ENCODE measurements at regions not wholly inside any gene's neighbourhood (a gene's known extent, or its start where the extent isn't known, plus 50 kb on each side); places are given as distances from the start of the nearest gene placed in this dataset.
A peak's percentile ranks its signal among the peaks of the same experiment; 100 is the strongest.
"Not testable (repeated sequence)": the region's sequence is repeated elsewhere in the genome, so short reads cannot be mapped to it uniquely, and the experiment has no call there.

GRCh38 chr20:19921284-19921793, 95.8 kb upstream of the NAA20 start:
- H3K79me2 ChIP-seq (ENCODE audit: control insufficient read depth, insufficient read depth, low read length) = no peaks in the 10 kb centered on the region
- no peak overlapping the region for H3K4me3 ChIP-seq (replicated peaks in 1 of 4; ENCODE audit: control extremely low read depth in 1 of 4, insufficient read depth in 1 of 4, low read depth in 3 of 4, low read length in 4 of 4)
- H4K20me1 ChIP-seq (ENCODE audit: control insufficient read depth, extremely low read depth, insufficient read depth, low read length) = no peaks in the 10 kb centered on the region
- H3K4me2 ChIP-seq (ENCODE audit: extremely low read depth, insufficient read depth, low read length) = no peak overlapping the region
- no peak overlapping the region for H2AFZ ChIP-seq (ENCODE audit: low read length)
- H3K36me3 ChIP-seq (ENCODE audit: control insufficient read depth, insufficient read depth, low read length) = no peaks in the 10 kb centered on the region
- no peak overlapping the region for H3K9ac ChIP-seq (ENCODE audit: insufficient read depth, low read length)
- TF ChIP-seq CTCF (conservative IDR thresholded peaks at IDR 0.05 in 1 of 2, IDR thresholded peaks at IDR 0.05 in 1 of 2; ENCODE audit: low read depth in 1 of 2, low read length in 2 of 2) = no peak
- TF ChIP-seq EZH2 (IDR thresholded peaks at IDR 0.05; ENCODE audit: low read length, missing control alignments) = no peak
- no peak overlapping the region for H3K27ac ChIP-seq (ENCODE audit: insufficient read depth, low read length)
- H3K27me3 ChIP-seq (ENCODE audit: control insufficient read depth, insufficient read depth, low read length) = no peaks in the 10 kb centered on the region
- H3K9me3 ChIP-seq (ENCODE audit: control insufficient read depth, insufficient read depth, low read depth, low read length) = no peaks in the 10 kb centered on the region
- peak in 1 of 2 donors; percentile 7 for DNase-seq (ENCODE audit: low read depth in 2 of 2)
- no peaks in the 10 kb centered on the region for H3K4me1 ChIP-seq (ENCODE audit: control insufficient read depth, extremely low read depth, insufficient read depth, low read length)

GRCh38 chr20:19921829-19922228, 95.3 kb upstream of the NAA20 start:
- H3K9ac ChIP-seq (ENCODE audit: insufficient read depth, low read length); H3K27me3 ChIP-seq (ENCODE audit: control insufficient read depth, insufficient read depth, low read length); H4K20me1 ChIP-seq (ENCODE audit: control insufficient read depth, extremely low read depth, insufficient read depth, low read length); H3K4me2 ChIP-seq (ENCODE audit: extremely low read depth, insufficient read depth, low read length); H3K4me1 ChIP-seq (ENCODE audit: control insufficient read depth, extremely low read depth, insufficient read depth, low read length); H2AFZ ChIP-seq (ENCODE audit: low read length); H3K36me3 ChIP-seq (ENCODE audit: control insufficient read depth, insufficient read depth, low read length); H3K9me3 ChIP-seq (ENCODE audit: control insufficient read depth, insufficient read depth, low read depth, low read length); DNase-seq (ENCODE audit: low read depth in 2 of 2); H3K27ac ChIP-seq (ENCODE audit: insufficient read depth, low read length); H3K4me3 ChIP-seq (replicated peaks in 1 of 4; ENCODE audit: control extremely low read depth in 1 of 4, insufficient read depth in 1 of 4, low read depth in 3 of 4, low read length in 4 of 4); H3K79me2 ChIP-seq (ENCODE audit: control insufficient read depth, insufficient read depth, low read length): not testable (repeated sequence)

GRCh38 chr20:19922716-19923115, 94.4 kb upstream of the NAA20 start:
- TF ChIP-seq EZH2 (IDR thresholded peaks at IDR 0.05; ENCODE audit: low read length, missing control alignments) (no peak), CTCF (conservative IDR thresholded peaks at IDR 0.05 in 1 of 2, IDR thresholded peaks at IDR 0.05 in 1 of 2; ENCODE audit: low read depth in 1 of 2, low read length in 2 of 2) (no peak)
- no peak overlapping the region for H3K9ac ChIP-seq (ENCODE audit: insufficient read depth, low read length)
- H3K79me2 ChIP-seq (ENCODE audit: control insufficient read depth, insufficient read depth, low read length) = no peaks in the 10 kb centered on the region
- no peak overlapping the region for H3K4me2 ChIP-seq (ENCODE audit: extremely low read depth, insufficient read depth, low read length)
- no peak overlapping the region for H3K4me3 ChIP-seq (replicated peaks in 1 of 4; ENCODE audit: control extremely low read depth in 1 of 4, insufficient read depth in 1 of 4, low read depth in 3 of 4, low read length in 4 of 4)
- H2AFZ ChIP-seq (ENCODE audit: low read length) = no peak overlapping the region
- DNase-seq (ENCODE audit: low read depth in 2 of 2) = no peak
- no peaks in the 10 kb centered on the region for H3K27me3 ChIP-seq (ENCODE audit: control insufficient read depth, insufficient read depth, low read length)
- no peaks in the 10 kb centered on the region for H3K4me1 ChIP-seq (ENCODE audit: control insufficient read depth, extremely low read depth, insufficient read depth, low read length)
- H3K27ac ChIP-seq (ENCODE audit: insufficient read depth, low read length) = no peak overlapping the region
- no peaks in the 10 kb centered on the region for H3K9me3 ChIP-seq (ENCODE audit: control insufficient read depth, insufficient read depth, low read depth, low read length)
- H3K36me3 ChIP-seq (ENCODE audit: control insufficient read depth, insufficient read depth, low read length) = no peaks in the 10 kb centered on the region
- no peaks in the 10 kb centered on the region for H4K20me1 ChIP-seq (ENCODE audit: control insufficient read depth, extremely low read depth, insufficient read depth, low read length)
